Astrocyte (in vitro differentiated cells and primary cell): ENCODE measurements at regions not wholly inside any gene's neighbourhood (a gene's known extent, or its start where the extent isn't known, plus 50 kb on each side); places are given as distances from the start of the nearest gene placed in this dataset.

ENCODE experiments used
- CTCF ChIP-seq: IDR thresholded peaks from 2 replicates; pipeline ENCODE4 v1.5.1; 2011; ENCODE audit warnings: low read depth, mild to moderate bottlenecking, inconsistent platforms, low read length, moderate library complexity; ENCODE audit not compliant: insufficient read depth
- EZH2 ChIP-seq: IDR thresholded peaks from 2 replicates; pipeline ENCODE4 v1.6.1; 2012; ENCODE audit warnings: mild to moderate bottlenecking, low read length, inconsistent platforms; ENCODE audit not compliant: insufficient read depth

GRCh38 chrX:7385131-7385530, 237.2 kb upstream of the PUDP start:
- no peak for TF ChIP-seq CTCF
- no peak for TF ChIP-seq EZH2
